Endodermal cell (in vitro differentiated cells): ENCODE measurements at regions not wholly inside any gene's neighbourhood (a gene's known extent, or its start where the extent isn't known, plus 50 kb on each side); places are given as distances from the start of the nearest gene placed in this dataset.

Source experiments
- DNase-seq: peaks from one replicate; pipeline ENCODE4 v3.0.0-alpha.2; 2017
- H3K27ac ChIP-seq: 2 replicates; pipeline ENCODE4 v1.5.1; 2013; ENCODE audit warnings: mild to moderate bottlenecking, low read depth, low read length, moderate library complexity
- H3K27me3 ChIP-seq: 2 replicates; pipeline ENCODE4 v1.6.1; 2013; ENCODE audit warnings: mild to moderate bottlenecking, low read length, moderate library complexity; ENCODE audit not compliant: insufficient read depth, control insufficient read depth, poor library complexity, severe bottlenecking
- H3K36me3 ChIP-seq: 2 replicates; pipeline ENCODE4 v1.7.0; 2013; ENCODE audit warnings: mild to moderate bottlenecking, low read length, moderate library complexity; ENCODE audit not compliant: control insufficient read depth, insufficient read depth
- H3K4me1 ChIP-seq: one replicate; pipeline ENCODE4 v1.7.0; 2013; ENCODE audit warnings: low read length; ENCODE audit not compliant: control insufficient read depth, insufficient read depth
- H3K4me3 ChIP-seq: 2 replicates; pipeline ENCODE4 v1.5.1; 2013; ENCODE audit warnings: mild to moderate bottlenecking, low read length, moderate library complexity
- H3K9ac ChIP-seq: 2 replicates; pipeline ENCODE4 v1.6.1; 2013; ENCODE audit warnings: mild to moderate bottlenecking, low read length, moderate library complexity; ENCODE audit not compliant: poor library complexity, severe bottlenecking; ENCODE audit errors: extremely low read depth
- H3K9me3 ChIP-seq: 2 replicates; pipeline ENCODE4 v1.6.1; 2013; ENCODE audit warnings: mild to moderate bottlenecking, low read length, moderate library complexity; ENCODE audit not compliant: control insufficient read depth
- H3K27ac Mint-ChIP-seq: 2 replicates; pipeline ENCODE4 v1.8.0; 2020; ENCODE audit warnings: mixed read lengths
- H3K27me3 Mint-ChIP-seq: 2 replicates; pipeline ENCODE4 v1.8.0; 2021; ENCODE audit warnings: mild to moderate bottlenecking, mixed read lengths; ENCODE audit not compliant: insufficient read depth
- H3K36me3 Mint-ChIP-seq: 2 replicates; pipeline ENCODE4 v1.8.0; 2020; ENCODE audit warnings: low read depth, mixed read lengths
- H3K4me1 Mint-ChIP-seq: 2 replicates; pipeline ENCODE4 v1.8.0; 2020; ENCODE audit warnings: mixed read lengths
- H3K4me3 Mint-ChIP-seq: 2 replicates; pipeline ENCODE4 v1.8.0; 2020; ENCODE audit warnings: mild to moderate bottlenecking, moderate library complexity, mixed read lengths
- H3K9me3 Mint-ChIP-seq: 2 replicates; pipeline ENCODE4 v1.8.0; 2020; ENCODE audit warnings: mild to moderate bottlenecking, mixed read lengths
- CTCF ChIP-seq: fragments of 200-600 bp; sonication (generic); conservative IDR thresholded peaks from 2 replicates; pipeline ENCODE4 v1.5.0; 2021; ENCODE audit warnings: antibody characterized with exemption, mild to moderate bottlenecking
- WGBS, 2 experiments: methylation state at CpG; one replicate each; pipeline versions ENCODE4 v1.1.5 to v1.1.7; 2013; ENCODE audit warnings: missing lambda C conversion rate in 2 of 2, mixed read lengths in 1 of 2; ENCODE audit not compliant: insufficient coverage in 1 of 2, insufficient read length in 1 of 2; 5-methylcytosine and 5-hydroxymethylcytosine counted together

- peak overlapping the region; percentile 24 for H3K27ac ChIP-seq
- 93% methylated on average over 4 to 9 of the region's 10 CpGs for WGBS, 2 experiments
Observed at GRCh38 chr14:76953311-76953945, 75.1 kb downstream of the IRF2BPL start.

GRCh38 chr14:76951166-76951565 lies 77.3 kb downstream of the IRF2BPL start:
- Mint-ChIP-seq H3K4me1 (peaks cover 32% of the 10 kb centered on the region), H3K27me3 (no peaks in the 10 kb centered on the region), H3K36me3 (no peaks in the 10 kb centered on the region), H3K9me3 (no peaks in the 10 kb centered on the region), H3K27ac (no peak overlapping the region), H3K4me3 (no peak overlapping the region)
- no peak overlapping the region for H3K9ac ChIP-seq
- no peaks in the 10 kb centered on the region for H3K36me3 ChIP-seq
- DNase-seq: no peak
- no peak overlapping the region for H3K27ac ChIP-seq
- H3K27me3 ChIP-seq: no peaks in the 10 kb centered on the region
- no peaks in the 10 kb centered on the region for H3K9me3 ChIP-seq
- H3K4me1 ChIP-seq: peaks cover 14% of the 10 kb centered on the region
- WGBS, 2 experiments: 89 to 94% methylated on average over 7 to 8 of the region's 8 CpGs
- no peak for TF ChIP-seq CTCF
- H3K4me3 ChIP-seq: no peak overlapping the region

More at GRCh38 chr14:76953311-76953945, 75.1 kb downstream of the IRF2BPL start:
- no peak overlapping the region for H3K27ac Mint-ChIP-seq
- no peak overlapping the region for H3K4me3 Mint-ChIP-seq
- no peak overlapping the region for H3K4me3 ChIP-seq
- no peak for DNase-seq
- H3K4me1 Mint-ChIP-seq: peaks cover 33% of the 10 kb centered on the region
- no peaks in the 10 kb centered on the region for H3K27me3 ChIP-seq
- H3K4me1 ChIP-seq: peaks cover 19% of the 10 kb centered on the region
- no peaks in the 10 kb centered on the region for H3K27me3 Mint-ChIP-seq
- no peak for TF ChIP-seq CTCF
- no peaks in the 10 kb centered on the region for H3K36me3 Mint-ChIP-seq
- no peaks in the 10 kb centered on the region for H3K9me3 ChIP-seq
- no peaks in the 10 kb centered on the region for H3K36me3 ChIP-seq
- no peaks in the 10 kb centered on the region for H3K9me3 Mint-ChIP-seq
- H3K9ac ChIP-seq: no peak overlapping the region

GRCh38 chr14:76950055-76951020 lies 78.2 kb downstream of the IRF2BPL start:
- 83 to 84% methylated on average over 9 to 14 of the region's 14 CpGs for WGBS, 2 experiments
- peaks cover 9% of the 10 kb centered on the region for H3K4me1 ChIP-seq
- no peak for TF ChIP-seq CTCF
- H3K27ac Mint-ChIP-seq: no peak overlapping the region
- H3K27me3 Mint-ChIP-seq: no peaks in the 10 kb centered on the region
- no peaks in the 10 kb centered on the region for H3K9me3 ChIP-seq
- H3K9ac ChIP-seq: no peak overlapping the region
- no peak overlapping the region for H3K4me3 ChIP-seq
- H3K4me3 Mint-ChIP-seq: no peak overlapping the region
- H3K27ac ChIP-seq: no peak overlapping the region
- H3K36me3 ChIP-seq: no peaks in the 10 kb centered on the region
- H3K27me3 ChIP-seq: no peaks in the 10 kb centered on the region
- no peaks in the 10 kb centered on the region for H3K9me3 Mint-ChIP-seq
- peaks cover 23% of the 10 kb centered on the region for H3K4me1 Mint-ChIP-seq
- DNase-seq: no peak
- H3K36me3 Mint-ChIP-seq: no peaks in the 10 kb centered on the region
